GM18520 (cell line): ENCODE measurements at regions not wholly inside any gene's neighbourhood (a gene's known extent, or its start where the extent isn't known, plus 50 kb on each side); places are given as distances from the start of the nearest gene placed in this dataset.
"Not testable (repeated sequence)": the region's sequence is repeated elsewhere in the genome, so short reads cannot be mapped to it uniquely, and the experiment has no call there.

ENCODE experiments used
- ATAC-seq: cut with Tn5 transposase; IDR thresholded peaks from one replicate; pipeline ENCODE4 v1.9.1; 2021; ENCODE audit not compliant: unreplicated experiment

GRCh38 chr5:5902678-5903646 is 475.4 kb downstream of the MED10 start:
- no peak for ATAC-seq

DNA sequence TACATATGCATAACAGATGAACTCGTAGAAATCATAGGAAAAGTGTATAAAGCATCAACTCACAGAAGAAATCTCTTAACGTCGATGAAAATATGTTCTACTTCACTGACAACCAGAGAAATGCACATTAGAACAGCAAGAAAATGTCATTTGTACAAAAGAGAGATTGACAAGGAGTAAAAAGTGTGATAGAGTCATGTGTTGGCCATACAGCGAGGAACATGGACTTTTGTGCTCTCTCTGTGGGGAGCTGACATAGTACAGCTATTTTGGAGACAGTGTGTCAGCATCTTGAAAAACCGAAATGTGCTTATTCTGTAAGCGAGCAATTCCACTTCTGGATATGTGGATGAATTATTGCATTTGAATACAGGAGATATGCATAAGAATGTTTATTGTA is 477.9 kb downstream of the ICE1 start:
- no peak for ATAC-seq

DNA sequence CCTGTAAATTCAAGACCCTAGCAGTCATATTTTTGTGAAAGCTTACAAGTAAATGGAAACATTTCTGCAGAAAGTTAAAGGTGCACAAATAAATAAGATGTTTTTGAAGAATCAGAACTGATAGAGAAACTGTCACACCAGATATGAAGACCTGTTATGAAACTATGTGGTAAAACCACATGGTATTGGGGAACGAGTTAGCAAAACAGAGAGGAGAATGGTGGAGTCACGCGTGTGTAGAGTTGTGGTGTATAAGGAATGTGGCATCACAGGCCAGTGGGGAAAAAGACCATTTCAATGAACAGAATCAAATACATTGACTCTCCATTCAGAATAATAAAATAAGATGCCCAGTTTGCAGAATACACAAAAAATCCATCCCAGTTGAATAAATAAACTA is 477.2 kb downstream of the ICE1 start:
- no peak for ATAC-seq

- ATAC-seq, result no peak
These were observed 465.8 kb downstream of the ICE1 start for GRCh38 chr5:5888284-5888683.

GRCh38 chr5:5887833-5888232 is 465.4 kb downstream of the ICE1 start:
- no peak for ATAC-seq

- no peak for ATAC-seq
These were observed 464.5 kb downstream of the ICE1 start for GRCh38 chr5:5886812-5887486.

GRCh38 chr5:5886353-5886752 is 463.9 kb downstream of the ICE1 start:
- ATAC-seq, result no peak

GRCh38 chr5:5885782-5886181 is 463.3 kb downstream of the ICE1 start:
- no peak for ATAC-seq

DNA sequence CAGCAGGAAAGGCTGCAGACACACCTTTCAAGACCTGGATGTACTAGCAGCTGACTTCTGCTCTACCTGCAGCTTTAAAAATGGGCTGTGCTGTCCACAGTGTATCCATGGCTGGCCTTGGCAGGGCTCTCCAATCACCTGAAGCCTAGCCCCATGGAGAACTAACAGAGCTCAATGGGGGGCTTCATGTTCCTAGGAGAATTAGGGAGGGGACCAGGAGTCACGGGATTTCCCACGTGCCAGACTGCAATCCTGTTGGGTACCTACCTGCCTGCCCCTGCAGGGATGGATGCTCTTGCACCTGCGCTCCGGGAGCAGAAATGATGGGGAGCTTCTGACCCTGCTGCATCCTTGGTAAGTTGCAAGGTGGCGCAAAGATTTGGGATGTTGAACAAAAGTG is 462.1 kb downstream of the ICE1 start:
- ATAC-seq, result no peak

- no peak for ATAC-seq
These were observed 461.1 kb downstream of the ICE1 start for GRCh38 chr5:5883562-5883961.

DNA sequence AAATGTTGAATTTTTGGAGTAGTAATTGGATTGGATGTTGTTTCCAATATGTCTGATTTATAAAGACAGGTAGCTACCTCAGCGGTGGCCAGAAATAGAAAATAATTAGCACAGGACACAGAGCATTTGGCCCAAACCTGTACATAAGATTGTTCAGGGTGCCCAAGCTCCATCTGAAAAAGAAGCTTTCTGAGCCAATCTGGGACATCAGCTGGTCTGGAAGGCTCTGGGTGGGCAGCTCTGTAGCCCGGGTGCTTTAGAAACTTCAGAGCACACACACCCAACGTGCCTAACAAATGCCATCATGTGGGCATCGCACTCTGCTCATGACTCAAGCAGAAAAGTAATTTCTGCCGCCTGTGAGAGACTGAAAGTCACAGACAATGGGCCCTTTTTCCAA is 460.7 kb downstream of the ICE1 start:
- ATAC-seq, result no peak

DNA sequence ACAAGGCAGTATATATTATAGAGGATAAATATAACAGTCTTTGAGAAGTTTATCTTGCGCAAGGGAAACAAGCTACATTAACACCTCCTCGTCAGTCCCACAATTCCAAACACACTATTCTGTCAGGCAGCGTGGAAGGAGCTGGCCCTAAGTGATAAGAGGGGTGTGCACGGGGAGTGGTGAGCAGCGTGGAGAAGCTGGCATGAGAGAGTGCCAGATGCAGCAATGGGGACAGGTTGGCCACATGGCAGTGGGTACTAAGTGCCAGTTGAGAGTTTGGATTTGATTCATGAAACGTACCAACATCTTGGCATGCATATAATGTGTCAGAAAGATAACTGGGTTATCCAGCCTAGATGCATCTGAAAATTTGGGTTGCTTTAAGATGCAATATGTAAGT is 460.2 kb downstream of the ICE1 start:
- no peak for ATAC-seq

GRCh38 chr5:5881294-5881693 is 458.8 kb downstream of the ICE1 start:
- no peak for ATAC-seq

GRCh38 chr5:5880077-5880763 is 457.7 kb downstream of the ICE1 start:
- no peak for ATAC-seq

GRCh38 chr5:5857396-5857795 is 434.9 kb downstream of the ICE1 start:
- ATAC-seq, result no peak

- no peak for ATAC-seq
These were observed 431.6 kb downstream of the ICE1 start for GRCh38 chr5:5854087-5854486.

DNA sequence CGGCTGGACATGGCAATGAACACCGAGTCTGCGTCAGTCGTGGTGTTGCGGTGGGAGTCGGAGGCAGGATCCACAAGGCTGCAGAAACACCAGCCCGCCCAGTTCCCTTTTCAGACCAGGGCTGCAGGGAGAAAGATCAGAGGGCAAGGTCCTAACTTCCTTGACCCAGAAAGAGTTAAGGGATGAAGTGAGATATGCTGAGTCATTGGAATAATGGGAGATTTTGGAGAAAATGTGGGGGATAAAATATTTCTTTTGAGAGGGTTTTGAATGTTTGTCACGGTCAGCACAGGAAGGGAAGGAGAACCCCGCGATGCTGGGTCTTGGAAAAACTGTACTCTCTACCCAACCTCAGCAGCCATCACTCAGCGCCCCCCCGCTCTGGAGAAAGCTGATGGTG is 416.0 kb downstream of the ICE1 start:
- no peak for ATAC-seq

DNA sequence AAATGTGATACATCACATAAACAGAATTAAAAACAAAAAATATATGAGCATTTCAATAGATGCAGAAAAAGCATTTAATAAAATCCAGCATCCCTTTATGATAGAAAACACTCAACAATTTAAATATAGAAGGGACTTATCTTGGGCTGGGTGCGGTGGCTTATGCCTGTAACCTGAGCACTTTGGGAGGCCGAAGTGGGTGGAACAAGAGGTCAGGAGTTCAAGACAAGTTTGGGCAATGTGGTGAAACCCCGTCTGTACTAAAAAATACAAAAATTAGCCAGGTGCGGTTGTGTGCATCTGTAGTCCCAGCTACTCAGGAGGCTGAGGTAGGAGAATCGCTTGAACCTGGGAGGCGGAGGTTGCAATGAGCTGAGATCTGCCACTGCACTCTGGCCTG is 409.1 kb downstream of the ICE1 start:
- not testable (repeated sequence) for ATAC-seq

GRCh38 chr5:5828619-5829018 is 406.1 kb downstream of the ICE1 start:
- ATAC-seq, result no peak

- no peak for ATAC-seq
These were observed 404.4 kb downstream of the ICE1 start for GRCh38 chr5:5826911-5827310.

GRCh38 chr5:5822729-5823257 is 400.3 kb downstream of the ICE1 start:
- no peak for ATAC-seq
